Endothelial cell of umbilical vein (primary cell): ENCODE measurements at regions not wholly inside any gene's neighbourhood (a gene's known extent, or its start where the extent isn't known, plus 50 kb on each side); places are given as distances from the start of the nearest gene placed in this dataset.

Source experiments
- CTCF ChIP-seq, 2 donors: IDR thresholded peaks; 1 replicate in 1 of 2; 2 replicates in 1 of 2; pipeline ENCODE4 v1.5.1; 2011; ENCODE audit warnings: low read length in 2 of 2, mild to moderate bottlenecking in 2 of 2, moderate library complexity in 2 of 2, control low read depth in 1 of 2, inconsistent platforms in 1 of 2, low read depth in 1 of 2; ENCODE audit not compliant: insufficient read depth in 1 of 2; ENCODE audit errors: extremely low read depth in 1 of 2
- POLR2AphosphoS5 ChIP-seq: IDR thresholded peaks from 2 replicates; pipeline ENCODE4 v1.6.1; 2012; ENCODE audit warnings: low read depth, mild to moderate bottlenecking, control low read depth, low read length, moderate library complexity; ENCODE audit not compliant: insufficient read depth

- no peak for TF ChIP-seq CTCF (IDR thresholded peaks at IDR 0.05; ENCODE audit: extremely low read depth in 1 of 2, insufficient read depth in 1 of 2, low read depth in 1 of 2, low read length in 2 of 2)
- no peak for TF ChIP-seq POLR2AphosphoS5
Measured at GRCh38 chr12:118488034-118488433, 111.7 kb downstream of the SUDS3 start.
